ENCODE measurements at regions not wholly inside any gene's neighbourhood (a gene's known extent, or its start where the extent isn't known, plus 50 kb on each side); places are given as distances from the start of the nearest gene placed in this dataset.

DNA sequence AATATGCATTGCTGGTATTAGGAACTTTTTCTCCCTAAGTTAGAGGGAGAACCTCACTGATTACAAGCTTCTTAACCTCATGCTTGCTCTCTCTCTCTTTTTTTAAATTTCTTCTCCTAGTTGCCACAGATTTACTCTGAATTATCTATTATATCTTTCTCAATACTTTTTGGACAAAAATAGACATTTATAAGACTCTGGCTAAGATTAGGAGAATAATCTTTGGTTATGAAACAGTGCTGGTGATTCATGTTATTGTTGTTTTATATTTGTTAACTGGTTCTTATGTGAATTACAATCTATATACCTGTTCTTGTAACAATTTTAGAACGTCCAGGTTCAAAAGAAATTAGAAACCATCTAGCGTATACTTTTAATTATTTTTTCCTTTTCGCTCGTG is 187.8 kb downstream of the OGFRL1 start (continued):
- no peak for TF ChIP-seq NFYB (IDR thresholded peaks at IDR 0.05; ENCODE audit: insufficient read depth, low read depth, low read length)

DNA sequence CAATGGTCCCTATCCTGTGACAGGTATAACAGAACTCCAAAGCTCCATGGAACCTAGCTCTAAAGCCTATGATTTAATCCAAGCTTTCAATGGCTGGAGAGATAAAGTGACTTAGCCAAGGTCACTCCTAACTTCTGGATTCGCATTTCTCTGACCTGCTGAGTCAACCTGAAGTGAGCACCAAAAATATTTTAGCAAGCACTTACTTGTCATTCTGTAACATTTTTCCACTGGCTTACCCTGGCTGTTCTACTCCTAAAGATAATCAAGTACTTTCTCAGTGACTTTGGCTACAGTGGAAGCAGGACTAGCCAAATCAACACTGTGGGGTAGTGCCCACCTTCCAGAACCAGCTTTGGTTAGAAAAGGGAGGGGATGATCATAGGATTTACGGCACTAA is 188.3 kb downstream of the OGFRL1 start:
- Histone ChIP-seq H4K20me1 (ENCODE audit: control insufficient read depth, insufficient read depth) (no peaks in the 10 kb centered on the region), H3K36me3 (ENCODE audit: control insufficient read depth in 2 of 2, insufficient read depth in 2 of 2, low read length in 1 of 2) (no peaks in the 10 kb centered on the region), H3K9me3 (replicated peaks; ENCODE audit: control insufficient read depth, insufficient read depth, low read length) (no peaks in the 10 kb centered on the region), H2AFZ (ENCODE audit: control insufficient read depth, low read depth, low read length) (no peak overlapping the region), H3K9ac (ENCODE audit: control insufficient read depth, insufficient read depth, low read length) (no peak overlapping the region), H3K4me2 (ENCODE audit: control insufficient read depth, insufficient read depth) (no peak overlapping the region), H3K27ac (ENCODE audit: control insufficient read depth, insufficient read depth) (no peak overlapping the region), H3K79me2 (ENCODE audit: control insufficient read depth, insufficient read depth, low read length) (no peaks in the 10 kb centered on the region), H3K27me3 (replicated peaks in 1 of 2; ENCODE audit: control insufficient read depth in 2 of 2, insufficient read depth in 2 of 2, low read length in 1 of 2) (no peaks in the 10 kb centered on the region), H3K4me3 (no peak overlapping the region), H3K4me1 (ENCODE audit: control insufficient read depth, insufficient read depth, low read length) (no peaks in the 10 kb centered on the region)
- BruUV-seq (replicated peaks): no TSS peak
- TF ChIP-seq, protein P1, sequence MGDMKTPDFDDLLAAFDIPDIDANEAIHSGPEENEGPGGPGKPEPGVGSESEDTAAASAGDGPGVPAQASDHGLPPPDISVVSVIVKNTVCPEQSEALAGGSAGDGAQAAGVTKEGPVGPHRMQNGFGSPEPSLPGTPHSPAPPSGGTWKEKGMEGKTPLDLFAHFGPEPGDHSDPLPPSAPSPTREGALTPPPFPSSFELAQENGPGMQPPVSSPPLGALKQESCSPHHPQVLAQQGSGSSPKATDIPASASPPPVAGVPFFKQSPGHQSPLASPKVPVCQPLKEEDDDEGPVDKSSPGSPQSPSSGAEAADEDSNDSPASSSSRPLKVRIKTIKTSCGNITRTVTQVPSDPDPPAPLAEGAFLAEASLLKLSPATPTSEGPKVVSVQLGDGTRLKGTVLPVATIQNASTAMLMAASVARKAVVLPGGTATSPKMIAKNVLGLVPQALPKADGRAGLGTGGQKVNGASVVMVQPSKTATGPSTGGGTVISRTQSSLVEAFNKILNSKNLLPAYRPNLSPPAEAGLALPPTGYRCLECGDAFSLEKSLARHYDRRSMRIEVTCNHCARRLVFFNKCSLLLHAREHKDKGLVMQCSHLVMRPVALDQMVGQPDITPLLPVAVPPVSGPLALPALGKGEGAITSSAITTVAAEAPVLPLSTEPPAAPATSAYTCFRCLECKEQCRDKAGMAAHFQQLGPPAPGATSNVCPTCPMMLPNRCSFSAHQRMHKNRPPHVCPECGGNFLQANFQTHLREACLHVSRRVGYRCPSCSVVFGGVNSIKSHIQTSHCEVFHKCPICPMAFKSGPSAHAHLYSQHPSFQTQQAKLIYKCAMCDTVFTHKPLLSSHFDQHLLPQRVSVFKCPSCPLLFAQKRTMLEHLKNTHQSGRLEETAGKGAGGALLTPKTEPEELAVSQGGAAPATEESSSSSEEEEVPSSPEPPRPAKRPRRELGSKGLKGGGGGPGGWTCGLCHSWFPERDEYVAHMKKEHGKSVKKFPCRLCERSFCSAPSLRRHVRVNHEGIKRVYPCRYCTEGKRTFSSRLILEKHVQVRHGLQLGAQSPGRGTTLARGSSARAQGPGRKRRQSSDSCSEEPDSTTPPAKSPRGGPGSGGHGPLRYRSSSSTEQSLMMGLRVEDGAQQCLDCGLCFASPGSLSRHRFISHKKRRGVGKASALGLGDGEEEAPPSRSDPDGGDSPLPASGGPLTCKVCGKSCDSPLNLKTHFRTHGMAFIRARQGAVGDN (IDR thresholded peaks at IDR 0.05): no peak
- no peak for TF ChIP-seq PAX5 (IDR thresholded peaks at IDR 0.05; ENCODE audit: borderline replicate concordance, low read depth, low read length)
- TF ChIP-seq, protein P2, sequence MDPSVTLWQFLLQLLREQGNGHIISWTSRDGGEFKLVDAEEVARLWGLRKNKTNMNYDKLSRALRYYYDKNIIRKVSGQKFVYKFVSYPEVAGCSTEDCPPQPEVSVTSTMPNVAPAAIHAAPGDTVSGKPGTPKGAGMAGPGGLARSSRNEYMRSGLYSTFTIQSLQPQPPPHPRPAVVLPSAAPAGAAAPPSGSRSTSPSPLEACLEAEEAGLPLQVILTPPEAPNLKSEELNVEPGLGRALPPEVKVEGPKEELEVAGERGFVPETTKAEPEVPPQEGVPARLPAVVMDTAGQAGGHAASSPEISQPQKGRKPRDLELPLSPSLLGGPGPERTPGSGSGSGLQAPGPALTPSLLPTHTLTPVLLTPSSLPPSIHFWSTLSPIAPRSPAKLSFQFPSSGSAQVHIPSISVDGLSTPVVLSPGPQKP (IDR thresholded peaks at IDR 0.05; ENCODE audit: low read depth, low read length): no peak
- TF ChIP-seq NR2C1 (IDR thresholded peaks at IDR 0.05): no peak
- TF ChIP-seq MTA2 (IDR thresholded peaks at IDR 0.05; ENCODE audit: low read depth): no peak
- no peak for TF ChIP-seq NFYA (IDR thresholded peaks at IDR 0.05; ENCODE audit: borderline replicate concordance, low read depth, low read length)
- TF ChIP-seq ZSCAN29 (IDR thresholded peaks at IDR 0.05): no peak
- TF ChIP-seq PAX8 (IDR thresholded peaks at IDR 0.05): no peak
- TF ChIP-seq, protein P3, sequence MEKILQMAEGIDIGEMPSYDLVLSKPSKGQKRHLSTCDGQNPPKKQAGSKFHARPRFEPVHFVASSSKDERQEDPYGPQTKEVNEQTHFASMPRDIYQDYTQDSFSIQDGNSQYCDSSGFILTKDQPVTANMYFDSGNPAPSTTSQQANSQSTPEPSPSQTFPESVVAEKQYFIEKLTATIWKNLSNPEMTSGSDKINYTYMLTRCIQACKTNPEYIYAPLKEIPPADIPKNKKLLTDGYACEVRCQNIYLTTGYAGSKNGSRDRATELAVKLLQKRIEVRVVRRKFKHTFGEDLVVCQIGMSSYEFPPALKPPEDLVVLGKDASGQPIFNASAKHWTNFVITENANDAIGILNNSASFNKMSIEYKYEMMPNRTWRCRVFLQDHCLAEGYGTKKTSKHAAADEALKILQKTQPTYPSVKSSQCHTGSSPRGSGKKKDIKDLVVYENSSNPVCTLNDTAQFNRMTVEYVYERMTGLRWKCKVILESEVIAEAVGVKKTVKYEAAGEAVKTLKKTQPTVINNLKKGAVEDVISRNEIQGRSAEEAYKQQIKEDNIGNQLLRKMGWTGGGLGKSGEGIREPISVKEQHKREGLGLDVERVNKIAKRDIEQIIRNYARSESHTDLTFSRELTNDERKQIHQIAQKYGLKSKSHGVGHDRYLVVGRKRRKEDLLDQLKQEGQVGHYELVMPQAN (conservative IDR thresholded peaks at IDR 0.05): no peak
- no peak for TF ChIP-seq POLR2A (IDR thresholded peaks at IDR 0.05; ENCODE audit: low read depth, low read length)
- TF ChIP-seq IKZF1 (conservative IDR thresholded peaks at IDR 0.05): no peak
- TF ChIP-seq, protein P4, sequence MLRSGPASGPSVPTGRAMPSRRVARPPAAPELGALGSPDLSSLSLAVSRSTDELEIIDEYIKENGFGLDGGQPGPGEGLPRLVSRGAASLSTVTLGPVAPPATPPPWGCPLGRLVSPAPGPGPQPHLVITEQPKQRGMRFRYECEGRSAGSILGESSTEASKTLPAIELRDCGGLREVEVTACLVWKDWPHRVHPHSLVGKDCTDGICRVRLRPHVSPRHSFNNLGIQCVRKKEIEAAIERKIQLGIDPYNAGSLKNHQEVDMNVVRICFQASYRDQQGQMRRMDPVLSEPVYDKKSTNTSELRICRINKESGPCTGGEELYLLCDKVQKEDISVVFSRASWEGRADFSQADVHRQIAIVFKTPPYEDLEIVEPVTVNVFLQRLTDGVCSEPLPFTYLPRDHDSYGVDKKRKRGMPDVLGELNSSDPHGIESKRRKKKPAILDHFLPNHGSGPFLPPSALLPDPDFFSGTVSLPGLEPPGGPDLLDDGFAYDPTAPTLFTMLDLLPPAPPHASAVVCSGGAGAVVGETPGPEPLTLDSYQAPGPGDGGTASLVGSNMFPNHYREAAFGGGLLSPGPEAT (IDR thresholded peaks at IDR 0.05; ENCODE audit: low read depth): no peak
- TF ChIP-seq CREB1 (IDR thresholded peaks at IDR 0.05; ENCODE audit: low read depth): no peak
- intact Hi-C loops (cut with micrococcal nuclease; ENCODE audit: unreplicated experiment) (no loop called here), in situ Hi-C loops (cut with MboI) (no loop called here)
- no peak for DNase-seq (ENCODE audit: low read depth, low spot score)
- FAIRE-seq: no peak
- 11% methylated on average over 2 of the region's 2 CpGs for WGBS (ENCODE audit: insufficient coverage, insufficient replicate concordance, low lambda C conversion rate, missing lambda C conversion rate)
- ATAC-seq: no peak
- RAD21 ChIA-PET (ENCODE audit: unreplicated experiment): interaction anchor here (1.1 kb wide), 1 partner anchor 19 kb away, joined by 3 read pairs; no protein-coding TSS in a partner anchor
- SMC1A ChIA-PET (ENCODE audit: uncharacterized antibody, unreplicated experiment): no interaction called here
- POLR2A ChIA-PET: no interaction called here
- CTCF ChIA-PET: no interaction called here
